RKO (cell line): ENCODE measurements at regions not wholly inside any gene's neighbourhood (a gene's known extent, or its start where the extent isn't known, plus 50 kb on each side); places are given as distances from the start of the nearest gene placed in this dataset.
"Not testable (repeated sequence)": the region's sequence is repeated elsewhere in the genome, so short reads cannot be mapped to it uniquely, and the experiment has no call there.

Source experiments
- DNase-seq: peaks from one replicate; pipeline ENCODE4 v3.0.0-alpha.2; 2016; ENCODE audit warnings: low spot score

GRCh38 chr7:45807832-45808231, 65.0 kb downstream of the CCDC201 start:
- not testable (repeated sequence) for DNase-seq

GRCh38 chr7:45802214-45802613, 70.7 kb downstream of the CCDC201 start:
- DNase-seq, result not testable (repeated sequence)

GRCh38 chr7:45797264-45797663, 75.6 kb downstream of the CCDC201 start:
- peak; percentile 62 for DNase-seq

GRCh38 chr7:45789641-45790040, 83.2 kb downstream of the CCDC201 start:
- DNase-seq, result not testable (repeated sequence)

- DNase-seq, result not testable (repeated sequence)
Measured at GRCh38 chr7:45785724-45786123, 87.2 kb downstream of the CCDC201 start.

GRCh38 chr7:45784775-45785174, 88.1 kb downstream of the CCDC201 start:
- not testable (repeated sequence) for DNase-seq
